ENCODE measurements at regions not wholly inside any gene's neighbourhood (a gene's known extent, or its start where the extent isn't known, plus 50 kb on each side); places are given as distances from the start of the nearest gene placed in this dataset.

DNA sequence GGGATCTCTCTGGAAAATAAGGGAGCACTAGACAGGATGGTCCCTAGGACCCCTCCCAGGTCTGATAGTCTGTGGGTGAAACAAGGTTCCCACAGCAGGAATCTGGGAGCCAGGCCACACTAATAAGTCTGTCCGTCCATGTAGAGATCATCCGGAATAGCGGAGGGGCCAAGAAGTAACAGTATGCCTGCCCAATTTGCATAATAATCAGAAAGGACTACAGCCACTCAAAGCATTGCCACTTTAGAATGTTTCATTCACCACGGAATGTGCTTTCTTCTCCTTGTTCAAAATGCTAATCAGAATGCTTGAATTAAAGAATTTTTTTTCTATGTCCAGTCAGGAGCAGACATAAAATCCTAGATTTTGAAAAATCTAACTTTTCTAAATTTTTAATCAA lies 254.9 kb downstream of the ACTL7B start:
- H2BK5ac ChIP-seq (ENCODE audit: low read depth, low read length, poor library complexity, severe bottlenecking): no peak overlapping the region
- no peak overlapping the region for H2AFZ ChIP-seq (replicated peaks; ENCODE audit: low read length, poor library complexity)
- H4K5ac ChIP-seq (ENCODE audit: low read depth, low read length): no peak overlapping the region
- H3K4me2 ChIP-seq (ENCODE audit: low read depth, low read length): no peak overlapping the region
- H3K27me3 ChIP-seq (ENCODE audit: control insufficient read depth, insufficient read depth, low read length): peaks cover 2% of the 10 kb centered on the region; the same call in 1 of the 2 replicates
- no peaks in the 10 kb centered on the region for H3K9me3 ChIP-seq (ENCODE audit: control insufficient read depth, insufficient read depth, low read length)
- ChIA-PET CTCF (no interaction called here), POLR2A (ENCODE audit: unreplicated experiment) (no interaction called here)
- no peak overlapping the region for H2BK15ac ChIP-seq (ENCODE audit: low read depth, low read length)
- intact Hi-C loops (cut with micrococcal nuclease): no loop called here
- H3K18ac ChIP-seq (ENCODE audit: low read depth, low read length): no peak overlapping the region
- no peak overlapping the region for H3K14ac ChIP-seq (replicated peaks; ENCODE audit: low read depth, low read length)
- H2BK120ac ChIP-seq (ENCODE audit: low read depth, low read length): no peak overlapping the region
- no peak overlapping the region for H4K8ac ChIP-seq (ENCODE audit: low read depth in 2 of 2, low read length in 2 of 2)
- TF ChIP-seq MXI1 (IDR thresholded peaks at IDR 0.05; ENCODE audit: borderline replicate concordance, low read depth, low read length) (no peak), RCOR1 (IDR thresholded peaks at IDR 0.05; ENCODE audit: insufficient replicate concordance, low read length) (no peak), SMC3 (IDR thresholded peaks at IDR 0.05; ENCODE audit: low read depth, low read length) (no peak), CEBPB (IDR thresholded peaks at IDR 0.05; ENCODE audit: low read depth, low read length) (no peak), MAFK (IDR thresholded peaks at IDR 0.05; ENCODE audit: low read depth, low read length) (no peak), BHLHE40 (IDR thresholded peaks at IDR 0.05; ENCODE audit: low read depth, low read length) (no peak), MAZ (IDR thresholded peaks at IDR 0.05; ENCODE audit: borderline replicate concordance, low read depth, low read length) (no peak), RAD21 (IDR thresholded peaks at IDR 0.05; ENCODE audit: low read length) (no peak), POLR2A (IDR thresholded peaks at IDR 0.05; ENCODE audit: low read depth, low read length) (no peak), CHD1 (IDR thresholded peaks at IDR 0.05; ENCODE audit: low read depth, low read length) (no peak), NFE2L2 (IDR thresholded peaks at IDR 0.05; ENCODE audit: low read depth, low read length) (no peak), RFX5 (IDR thresholded peaks at IDR 0.05; ENCODE audit: low read depth, low read length) (no peak), FOS (IDR thresholded peaks at IDR 0.05; ENCODE audit: low read depth, low read length) (no peak)
- TF ChIP-seq, protein P1, sequence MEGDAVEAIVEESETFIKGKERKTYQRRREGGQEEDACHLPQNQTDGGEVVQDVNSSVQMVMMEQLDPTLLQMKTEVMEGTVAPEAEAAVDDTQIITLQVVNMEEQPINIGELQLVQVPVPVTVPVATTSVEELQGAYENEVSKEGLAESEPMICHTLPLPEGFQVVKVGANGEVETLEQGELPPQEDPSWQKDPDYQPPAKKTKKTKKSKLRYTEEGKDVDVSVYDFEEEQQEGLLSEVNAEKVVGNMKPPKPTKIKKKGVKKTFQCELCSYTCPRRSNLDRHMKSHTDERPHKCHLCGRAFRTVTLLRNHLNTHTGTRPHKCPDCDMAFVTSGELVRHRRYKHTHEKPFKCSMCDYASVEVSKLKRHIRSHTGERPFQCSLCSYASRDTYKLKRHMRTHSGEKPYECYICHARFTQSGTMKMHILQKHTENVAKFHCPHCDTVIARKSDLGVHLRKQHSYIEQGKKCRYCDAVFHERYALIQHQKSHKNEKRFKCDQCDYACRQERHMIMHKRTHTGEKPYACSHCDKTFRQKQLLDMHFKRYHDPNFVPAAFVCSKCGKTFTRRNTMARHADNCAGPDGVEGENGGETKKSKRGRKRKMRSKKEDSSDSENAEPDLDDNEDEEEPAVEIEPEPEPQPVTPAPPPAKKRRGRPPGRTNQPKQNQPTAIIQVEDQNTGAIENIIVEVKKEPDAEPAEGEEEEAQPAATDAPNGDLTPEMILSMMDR (conservative IDR thresholded peaks at IDR 0.05; ENCODE audit: low read depth, low read length): no peak
- TF ChIP-seq, protein P2, sequence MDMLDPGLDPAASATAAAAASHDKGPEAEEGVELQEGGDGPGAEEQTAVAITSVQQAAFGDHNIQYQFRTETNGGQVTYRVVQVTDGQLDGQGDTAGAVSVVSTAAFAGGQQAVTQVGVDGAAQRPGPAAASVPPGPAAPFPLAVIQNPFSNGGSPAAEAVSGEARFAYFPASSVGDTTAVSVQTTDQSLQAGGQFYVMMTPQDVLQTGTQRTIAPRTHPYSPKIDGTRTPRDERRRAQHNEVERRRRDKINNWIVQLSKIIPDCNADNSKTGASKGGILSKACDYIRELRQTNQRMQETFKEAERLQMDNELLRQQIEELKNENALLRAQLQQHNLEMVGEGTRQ (IDR thresholded peaks at IDR 0.05; ENCODE audit: low read depth, low read length): no peak
- TF ChIP-seq, protein P3, sequence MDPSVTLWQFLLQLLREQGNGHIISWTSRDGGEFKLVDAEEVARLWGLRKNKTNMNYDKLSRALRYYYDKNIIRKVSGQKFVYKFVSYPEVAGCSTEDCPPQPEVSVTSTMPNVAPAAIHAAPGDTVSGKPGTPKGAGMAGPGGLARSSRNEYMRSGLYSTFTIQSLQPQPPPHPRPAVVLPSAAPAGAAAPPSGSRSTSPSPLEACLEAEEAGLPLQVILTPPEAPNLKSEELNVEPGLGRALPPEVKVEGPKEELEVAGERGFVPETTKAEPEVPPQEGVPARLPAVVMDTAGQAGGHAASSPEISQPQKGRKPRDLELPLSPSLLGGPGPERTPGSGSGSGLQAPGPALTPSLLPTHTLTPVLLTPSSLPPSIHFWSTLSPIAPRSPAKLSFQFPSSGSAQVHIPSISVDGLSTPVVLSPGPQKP (IDR thresholded peaks at IDR 0.05; ENCODE audit: borderline replicate concordance, low read depth, low read length): no peak
- in situ Hi-C loops (cut with MboI; ENCODE audit: low sequenced_read_pairs): no loop called here
- H3K4me1 ChIP-seq (ENCODE audit: control insufficient read depth, insufficient read depth, low read length): no peaks in the 10 kb centered on the region
- DNase-seq: no peak
- no peak overlapping the region for H2AK9ac ChIP-seq (replicated peaks; ENCODE audit: low read depth, low read length, poor library complexity)
- ATAC-seq (ENCODE audit: low read depth): no peak
- H4K20me1 ChIP-seq (ENCODE audit: insufficient read depth, low read length): no peaks in the 10 kb centered on the region
- H2BK20ac ChIP-seq (ENCODE audit: low read depth, low read length): no peak overlapping the region
- no peak overlapping the region for H3K56ac ChIP-seq (ENCODE audit: extremely low read depth, insufficient read depth, low read length)
- whole genome bisulfite sequencing, 2 experiments (ENCODE audit: extremely low coverage in 2 of 2, insufficient read length in 1 of 2): 85% methylated on average over 3 of the region's 4 CpGs; no CpG with 5 or more reads in 1 of the 2 experiments
- no peak overlapping the region for H3K4ac ChIP-seq (ENCODE audit: low read depth, low read length)
- no peak overlapping the region for H3K4me3 ChIP-seq (ENCODE audit: insufficient read depth, low read depth, low read length)
- BruUV-seq (replicated peaks): no TSS peak
- dilution Hi-C loops (cut with HindIII; ENCODE audit: low sequenced_read_pairs, unreplicated experiment): no loop called here
- H3K79me1 ChIP-seq (ENCODE audit: low read depth in 1 of 2, low read length in 2 of 2): no peaks in the 10 kb centered on the region
- no peak overlapping the region for H3K9ac ChIP-seq (ENCODE audit: low read depth, low read length)
- H3K36me3 ChIP-seq (ENCODE audit: control insufficient read depth, insufficient read depth, low read length): no peaks in the 10 kb centered on the region
- H3K23ac ChIP-seq (ENCODE audit: low read depth, low read length): no peak overlapping the region
- H3K9me1 ChIP-seq (ENCODE audit: insufficient read depth, low read length): no peaks in the 10 kb centered on the region
- no peak overlapping the region for H4K91ac ChIP-seq (ENCODE audit: insufficient read depth, low read depth, low read length)
- H3K27ac ChIP-seq (ENCODE audit: insufficient read depth, low read length): no peak overlapping the region
- no peak overlapping the region for H2AK5ac ChIP-seq (ENCODE audit: low read depth, low read length)
